AG04450 (cell line): ENCODE measurements at regions not wholly inside any gene's neighbourhood (a gene's known extent, or its start where the extent isn't known, plus 50 kb on each side); places are given as distances from the start of the nearest gene placed in this dataset.

Source experiments
- CTCF ChIA-PET: fragments of 300-600, 350-600 bp; formaldehyde crosslinking; extraction: SDS; loops from one replicate; lab custom pipeline; 2022; ENCODE audit warnings: antibody characterized with exemption, inconsistent platforms; lab: Charles Lee
- POLR2A ChIA-PET: fragments of 350-600 bp; formaldehyde crosslinking; extraction: SDS; loops from one replicate; lab custom pipeline; 2021; ENCODE audit warnings: antibody characterized with exemption, inconsistent platforms; lab: Yijun Ruan, JAX
- DNase-seq: peaks from one replicate; pipeline ENCODE4 v3.0.0-alpha.2; 2011; ENCODE audit warnings: low read depth, low spot score
- H3K27ac ChIP-seq: one replicate; pipeline ENCODE4 v1.5.1; 2012; ENCODE audit warnings: low read depth, low read length, control low read depth
- H3K27me3 ChIP-seq: one replicate; pipeline ENCODE4 v1.6.0; 2012; ENCODE audit warnings: low read length; ENCODE audit not compliant: control insufficient read depth, insufficient read depth
- H3K4me3 ChIP-seq: 2 replicates; pipeline ENCODE4 v1.5.1; 2011; ENCODE audit warnings: mild to moderate bottlenecking, low read depth, low read length, control low read depth
- H3K9me3 ChIP-seq: 2 replicates; pipeline ENCODE4 v1.5.1; 2012; ENCODE audit warnings: low read length; ENCODE audit not compliant: control insufficient read depth, insufficient read depth
- CTCF ChIP-seq: IDR thresholded peaks from 2 replicates; pipeline ENCODE4 v1.5.1; 2011; ENCODE audit warnings: low read depth, low read length, control low read depth, inconsistent platforms

- Histone ChIP-seq H3K4me3 (no peak overlapping the region), H3K27me3 (no peaks in the 10 kb centered on the region), H3K9me3 (peaks cover 40% of the 10 kb centered on the region), H3K27ac (no peak overlapping the region)
- ChIA-PET POLR2A (no interaction called here), CTCF (no interaction called here)
- DNase-seq, result no peak
- no peak for TF ChIP-seq CTCF
Measured at GRCh38 chr18:37672932-37673595, 107.5 kb upstream of the CELF4 start.

- ChIA-PET POLR2A (no interaction called here), CTCF (no interaction called here)
- H3K27ac ChIP-seq, result no peak overlapping the region
- DNase-seq, result no peak
- no peak overlapping the region for H3K4me3 ChIP-seq
- H3K27me3 ChIP-seq, result no peaks in the 10 kb centered on the region
- no peak for TF ChIP-seq CTCF
- peaks cover 44% of the 10 kb centered on the region for H3K9me3 ChIP-seq
Measured at GRCh38 chr18:37672001-37672400, 106.4 kb upstream of the CELF4 start.

GRCh38 chr18:37671530-37671929, 105.9 kb upstream of the CELF4 start:
- no peak overlapping the region for H3K4me3 ChIP-seq
- DNase-seq, result no peak
- H3K27me3 ChIP-seq, result no peaks in the 10 kb centered on the region
- no peak overlapping the region for H3K27ac ChIP-seq
- H3K9me3 ChIP-seq, result peaks cover 45% of the 10 kb centered on the region
- TF ChIP-seq CTCF, result no peak
- POLR2A ChIA-PET, result no interaction called here
- CTCF ChIA-PET, result no interaction called here

GRCh38 chr18:37671119-37671518, 105.5 kb upstream of the CELF4 start:
- DNase-seq, result no peak
- Histone ChIP-seq H3K27me3 (no peaks in the 10 kb centered on the region), H3K4me3 (no peak overlapping the region), H3K27ac (no peak overlapping the region), H3K9me3 (peaks cover 45% of the 10 kb centered on the region)
- POLR2A ChIA-PET, result no interaction called here
- CTCF ChIA-PET, result no interaction called here
- no peak for TF ChIP-seq CTCF

GRCh38 chr18:37669991-37670534, 104.5 kb upstream of the CELF4 start:
- peaks cover 49% of the 10 kb centered on the region for H3K9me3 ChIP-seq
- ChIA-PET CTCF (no interaction called here), POLR2A (no interaction called here)
- no peak for DNase-seq
- no peak overlapping the region for H3K27ac ChIP-seq
- no peaks in the 10 kb centered on the region for H3K27me3 ChIP-seq
- no peak overlapping the region for H3K4me3 ChIP-seq
- TF ChIP-seq CTCF, result no peak
